ENCODE measurements at regions not wholly inside any gene's neighbourhood (a gene's known extent, or its start where the extent isn't known, plus 50 kb on each side); places are given as distances from the start of the nearest gene placed in this dataset.

- ATAC-seq (no peak), DNase-seq (no peak)
- no peak overlapping the region for H3K4me3 ChIP-seq
- H3K27me3 ChIP-seq (ENCODE audit: low read depth) = no peaks in the 10 kb centered on the region
- no peak for TF ChIP-seq CTCF (IDR thresholded peaks at IDR 0.05)
- no peaks in the 10 kb centered on the region for H3K4me1 ChIP-seq
- H3K36me3 ChIP-seq = no peaks in the 10 kb centered on the region
- H3K27ac ChIP-seq = no peak overlapping the region
- H3K9me3 ChIP-seq = no peaks in the 10 kb centered on the region
- intact Hi-C loops (cut with DNase I) = no loop called here
These were observed 372.8 kb upstream of the CCDC179 start for GRCh38 chr11:23233075-23233474.

GRCh38 chr11:23236826-23237555, 376.7 kb upstream of the CCDC179 start:
- Histone ChIP-seq H3K36me3 (no peaks in the 10 kb centered on the region), H3K4me3 (no peak overlapping the region), H3K4me1 (no peaks in the 10 kb centered on the region), H3K9me3 (no peaks in the 10 kb centered on the region), H3K27me3 (ENCODE audit: low read depth) (no peaks in the 10 kb centered on the region), H3K27ac (no peak overlapping the region)
- ATAC-seq (no peak), DNase-seq (no peak)
- TF ChIP-seq CTCF (IDR thresholded peaks at IDR 0.05) = no peak
- intact Hi-C loops (cut with DNase I) = no loop called here

- H3K4me3 ChIP-seq = no peak overlapping the region
- H3K4me1 ChIP-seq = no peaks in the 10 kb centered on the region
- no peaks in the 10 kb centered on the region for H3K27me3 ChIP-seq (ENCODE audit: low read depth)
- no peaks in the 10 kb centered on the region for H3K9me3 ChIP-seq
- ATAC-seq (no peak), DNase-seq (no peak)
- no peaks in the 10 kb centered on the region for H3K36me3 ChIP-seq
- TF ChIP-seq CTCF (IDR thresholded peaks at IDR 0.05) = no peak
- no peak overlapping the region for H3K27ac ChIP-seq
- intact Hi-C loops (cut with DNase I) = no loop called here
These were observed 392.2 kb upstream of the CCDC179 start for GRCh38 chr11:23252426-23252825.

- DNase-seq = no peak
- H3K4me3 ChIP-seq = no peak overlapping the region
- H3K4me1 ChIP-seq = no peaks in the 10 kb centered on the region
- H3K27me3 ChIP-seq (ENCODE audit: low read depth) = no peaks in the 10 kb centered on the region
- no peaks in the 10 kb centered on the region for H3K36me3 ChIP-seq
- H3K27ac ChIP-seq = no peak overlapping the region
- no peak for TF ChIP-seq CTCF (IDR thresholded peaks at IDR 0.05)
- no peak for ATAC-seq
- H3K9me3 ChIP-seq = no peaks in the 10 kb centered on the region
- intact Hi-C loops (cut with DNase I) = no loop called here
These were observed 396.8 kb upstream of the CCDC179 start for GRCh38 chr11:23257088-23257487.

- intact Hi-C loops (cut with DNase I) = no loop called here
- ATAC-seq (no peak), DNase-seq (no peak)
- H3K9me3 ChIP-seq = no peaks in the 10 kb centered on the region
- no peaks in the 10 kb centered on the region for H3K36me3 ChIP-seq
- no peak overlapping the region for H3K27ac ChIP-seq
- H3K4me3 ChIP-seq = no peak overlapping the region
- H3K4me1 ChIP-seq = no peaks in the 10 kb centered on the region
- no peaks in the 10 kb centered on the region for H3K27me3 ChIP-seq (ENCODE audit: low read depth)
- TF ChIP-seq CTCF (IDR thresholded peaks at IDR 0.05) = no peak
These were observed 397.3 kb upstream of the CCDC179 start for GRCh38 chr11:23257556-23257955.

Data from lower lobe of right lung (tissue), 2 donors.